ENCODE measurements at regions not wholly inside any gene's neighbourhood (a gene's known extent, or its start where the extent isn't known, plus 50 kb on each side); places are given as distances from the start of the nearest gene placed in this dataset.

DNA sequence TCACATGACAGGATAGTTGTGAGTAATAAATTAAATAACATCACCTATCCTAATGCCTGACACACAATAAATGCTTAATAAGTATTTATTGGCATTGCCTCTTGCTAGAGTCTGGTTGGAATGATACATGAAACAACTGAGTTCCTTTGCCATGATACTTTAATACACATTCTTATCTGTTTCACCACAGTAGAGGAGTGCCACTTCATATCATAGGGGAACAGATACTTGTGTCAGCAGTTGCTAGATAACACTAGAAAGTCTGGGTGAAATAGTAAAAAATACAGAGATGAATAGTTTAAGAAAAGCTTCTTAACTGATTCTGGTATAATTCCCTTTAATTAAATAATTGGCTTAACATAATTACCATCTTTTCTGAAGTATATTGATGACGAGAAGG lies 380.0 kb upstream of the GOLIM4 start:
- in situ Hi-C loops (cut with HindIII; ENCODE audit: low pct_unique_long_range_greater_than_20kb, low sequenced_read_pairs), result no loop called here
- no peak for TF ChIP-seq JUND (IDR thresholded peaks at IDR 0.05; ENCODE audit: low read depth)
- DNase-seq (ENCODE audit: low read depth in 1 of 2, low spot score in 1 of 2), result no peak

DNA sequence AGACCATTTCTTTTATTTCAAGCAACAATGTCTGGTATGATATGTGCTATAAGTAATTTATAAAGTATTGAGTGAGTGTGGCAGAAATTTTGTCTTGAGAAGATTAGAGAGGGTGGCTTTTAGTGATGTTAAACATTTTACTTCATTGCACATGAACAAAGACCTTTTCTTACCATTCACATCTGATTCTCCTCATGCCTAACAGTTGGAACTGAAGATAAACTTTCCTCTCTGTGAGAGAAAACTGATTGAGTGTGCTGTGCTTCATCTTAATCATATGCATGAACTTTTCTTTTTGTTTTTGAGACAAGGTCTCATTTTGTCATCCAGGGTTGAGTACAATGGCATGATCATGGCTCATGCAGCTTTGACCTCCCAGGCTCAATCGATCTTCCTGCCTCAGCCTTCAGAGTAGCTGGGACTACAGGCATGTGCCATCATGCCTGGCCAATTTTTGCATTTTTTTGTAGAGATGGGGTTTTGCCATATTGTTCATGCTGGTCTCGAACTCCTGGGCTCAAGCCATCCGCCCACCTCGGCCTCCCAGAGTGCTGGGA lies 377.7 kb upstream of the GOLIM4 start:
- no peak for DNase-seq (ENCODE audit: low read depth in 1 of 2, low spot score in 1 of 2)
- in situ Hi-C loops (cut with HindIII; ENCODE audit: low pct_unique_long_range_greater_than_20kb, low sequenced_read_pairs), result no loop called here
- TF ChIP-seq JUND (IDR thresholded peaks at IDR 0.05; ENCODE audit: low read depth), result no peak

GRCh38 chr3:168472783-168473182 lies 377.1 kb upstream of the GOLIM4 start:
- in situ Hi-C loops (cut with HindIII; ENCODE audit: low pct_unique_long_range_greater_than_20kb, low sequenced_read_pairs), result no loop called here
- no peak for TF ChIP-seq JUND (IDR thresholded peaks at IDR 0.05; ENCODE audit: low read depth)
- DNase-seq (ENCODE audit: low read depth in 1 of 2, low spot score in 1 of 2), result no peak

DNA sequence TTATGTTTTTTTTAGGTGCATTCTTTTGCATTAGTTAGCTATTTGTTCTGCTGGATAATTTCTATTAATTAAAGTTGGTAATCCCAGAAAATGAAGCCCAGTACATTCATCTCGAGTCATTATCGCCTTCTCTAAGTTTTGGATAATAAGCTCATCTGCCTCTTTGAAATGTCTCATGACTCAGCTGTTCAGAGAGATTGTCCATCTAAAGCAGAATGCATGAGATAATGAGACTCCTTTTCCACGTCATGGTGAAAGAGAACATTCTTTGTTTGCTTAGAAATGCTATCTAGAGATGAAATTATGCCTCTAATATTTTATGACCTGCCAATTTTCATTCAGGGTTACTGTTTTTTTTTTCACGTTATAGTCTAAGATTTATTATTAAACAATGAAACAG lies 374.7 kb upstream of the GOLIM4 start:
- DNase-seq (ENCODE audit: low read depth in 1 of 2, low spot score in 1 of 2), result no peak
- in situ Hi-C loops (cut with HindIII; ENCODE audit: low pct_unique_long_range_greater_than_20kb, low sequenced_read_pairs), result no loop called here
- TF ChIP-seq JUND (IDR thresholded peaks at IDR 0.05; ENCODE audit: low read depth), result no peak

GRCh38 chr3:168469436-168469835 lies 373.7 kb upstream of the GOLIM4 start:
- in situ Hi-C loops (cut with HindIII; ENCODE audit: low pct_unique_long_range_greater_than_20kb, low sequenced_read_pairs), result no loop called here
- TF ChIP-seq JUND (IDR thresholded peaks at IDR 0.05; ENCODE audit: low read depth), result no peak
- no peak for DNase-seq (ENCODE audit: low read depth in 1 of 2, low spot score in 1 of 2)

- peak in 1 of 2 experiments; percentile 75 for DNase-seq (ENCODE audit: low read depth in 1 of 2, low spot score in 1 of 2)
- in situ Hi-C loops (cut with HindIII; ENCODE audit: low pct_unique_long_range_greater_than_20kb, low sequenced_read_pairs), result no loop called here
- no peak for TF ChIP-seq JUND (IDR thresholded peaks at IDR 0.05; ENCODE audit: low read depth)
Observed at GRCh38 chr3:168467115-168467714, 371.5 kb upstream of the GOLIM4 start.

DNA sequence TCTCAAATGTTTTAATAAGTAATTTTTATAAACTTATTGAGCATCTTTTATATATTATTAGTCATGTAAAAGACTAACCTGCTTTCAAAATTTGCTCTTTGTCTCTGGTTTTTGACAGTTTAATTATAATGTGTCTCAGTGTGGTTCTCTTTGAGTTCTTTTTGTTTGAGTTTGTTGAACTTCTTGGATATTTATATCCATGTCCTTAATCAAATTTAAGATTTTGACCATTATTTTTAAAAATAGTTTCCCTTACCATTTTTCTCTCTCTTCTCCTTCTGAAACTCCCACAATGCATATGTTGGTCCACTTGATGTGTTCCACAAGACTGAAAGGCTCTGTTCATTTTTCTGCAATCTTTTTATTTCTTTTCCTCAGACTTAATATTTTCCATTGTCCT lies 366.1 kb upstream of the GOLIM4 start:
- in situ Hi-C loops (cut with HindIII; ENCODE audit: low pct_unique_long_range_greater_than_20kb, low sequenced_read_pairs), result no loop called here
- TF ChIP-seq JUND (IDR thresholded peaks at IDR 0.05; ENCODE audit: low read depth), result no peak
- DNase-seq (ENCODE audit: low read depth in 1 of 2, low spot score in 1 of 2), result no peak

- DNase-seq (ENCODE audit: low read depth in 1 of 2, low spot score in 1 of 2), result no peak
Observed at GRCh38 chr3:168459226-168459784, 363.6 kb upstream of the GOLIM4 start.

DNA sequence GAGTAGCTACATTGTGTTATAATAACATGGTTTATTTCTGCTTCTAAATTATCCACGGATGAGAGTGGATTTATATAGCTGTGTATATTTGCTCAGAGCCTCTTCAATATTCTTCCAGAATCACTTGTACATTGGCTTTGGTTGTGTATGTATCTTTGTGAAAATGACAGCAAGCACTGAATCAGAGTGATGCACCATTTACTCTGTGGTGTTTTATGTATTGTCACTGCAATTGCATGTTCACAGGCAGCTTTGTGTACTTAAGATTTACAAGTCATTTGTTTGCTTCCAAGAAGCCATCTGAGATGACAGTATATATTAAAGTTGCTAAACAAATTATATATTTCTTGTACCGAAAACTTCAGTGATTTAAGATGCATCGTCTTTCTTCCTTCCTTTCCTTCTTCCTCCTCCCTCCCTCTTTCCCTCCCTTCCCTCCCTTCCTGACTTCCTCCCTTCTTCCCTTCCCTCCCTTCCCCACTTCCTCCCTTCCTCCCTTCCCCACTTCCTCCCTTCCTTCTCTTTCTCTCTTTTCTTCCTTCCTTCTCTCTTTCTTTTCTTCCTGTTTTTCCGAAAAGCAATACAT lies 362.3 kb upstream of the GOLIM4 start:
- DNase-seq (ENCODE audit: low read depth in 1 of 2, low spot score in 1 of 2), result no peak
- in situ Hi-C loops (cut with HindIII; ENCODE audit: low pct_unique_long_range_greater_than_20kb, low sequenced_read_pairs), result no loop called here
- no peak for TF ChIP-seq JUND (IDR thresholded peaks at IDR 0.05; ENCODE audit: low read depth)

More at GRCh38 chr3:168459226-168459784, 363.6 kb upstream of the GOLIM4 start:
- TF ChIP-seq JUND (IDR thresholded peaks at IDR 0.05; ENCODE audit: low read depth), result no peak
- in situ Hi-C loops (cut with HindIII; ENCODE audit: low pct_unique_long_range_greater_than_20kb, low sequenced_read_pairs), result no loop called here

GRCh38 chr3:168455814-168456213 lies 360.1 kb upstream of the GOLIM4 start:
- TF ChIP-seq JUND (IDR thresholded peaks at IDR 0.05; ENCODE audit: low read depth), result no peak
- in situ Hi-C loops (cut with HindIII; ENCODE audit: low pct_unique_long_range_greater_than_20kb, low sequenced_read_pairs), result no loop called here
- no peak for DNase-seq (ENCODE audit: low read depth in 1 of 2, low spot score in 1 of 2)

GRCh38 chr3:168453623-168454022 lies 357.9 kb upstream of the GOLIM4 start:
- no peak for DNase-seq (ENCODE audit: low read depth in 1 of 2, low spot score in 1 of 2)
- in situ Hi-C loops (cut with HindIII; ENCODE audit: low pct_unique_long_range_greater_than_20kb, low sequenced_read_pairs), result no loop called here
- no peak for TF ChIP-seq JUND (IDR thresholded peaks at IDR 0.05; ENCODE audit: low read depth)

GRCh38 chr3:168443965-168444364 lies 348.2 kb upstream of the GOLIM4 start:
- no peak for DNase-seq (ENCODE audit: low read depth in 1 of 2, low spot score in 1 of 2)
- in situ Hi-C loops (cut with HindIII; ENCODE audit: low pct_unique_long_range_greater_than_20kb, low sequenced_read_pairs), result no loop called here
- TF ChIP-seq JUND (IDR thresholded peaks at IDR 0.05; ENCODE audit: low read depth), result no peak

- DNase-seq (ENCODE audit: low read depth in 1 of 2, low spot score in 1 of 2), result no peak
- TF ChIP-seq JUND (IDR thresholded peaks at IDR 0.05; ENCODE audit: low read depth), result no peak
- in situ Hi-C loops (cut with HindIII; ENCODE audit: low pct_unique_long_range_greater_than_20kb, low sequenced_read_pairs), result no loop called here
Observed at GRCh38 chr3:168442502-168442901, 346.8 kb upstream of the GOLIM4 start.

All from T47D (cell line).